NT2/D1 (cell line): ENCODE measurements at regions not wholly inside any gene's neighbourhood (a gene's known extent, or its start where the extent isn't known, plus 50 kb on each side); places are given as distances from the start of the nearest gene placed in this dataset.
A peak's percentile ranks its signal among the peaks of the same experiment; 100 is the strongest.

Experiments
- DNase-seq: peaks from one replicate; pipeline ENCODE4 v3.0.0-alpha.2; 2011; ENCODE audit warnings: low read depth, low spot score
- H3K27me3 ChIP-seq: 2 replicates; pipeline ENCODE4 v1.6.0; 2011; ENCODE audit warnings: mild to moderate bottlenecking; ENCODE audit not compliant: insufficient read length, insufficient read depth
- H3K36me3 ChIP-seq: 2 replicates; pipeline ENCODE4 v1.6.1; 2011; ENCODE audit warnings: mild to moderate bottlenecking, low read length, mixed read lengths; ENCODE audit not compliant: insufficient read depth, insufficient read length
- H3K4me1 ChIP-seq: 2 replicates; pipeline ENCODE4 v1.5.1; 2011; ENCODE audit not compliant: insufficient read depth, insufficient read length
- H3K4me3 ChIP-seq: 2 replicates; pipeline ENCODE4 v1.5.1; 2011; ENCODE audit warnings: low read depth; ENCODE audit not compliant: insufficient read length
- H3K9ac ChIP-seq: 2 replicates; pipeline ENCODE4 v1.6.0; 2011; ENCODE audit warnings: low read depth; ENCODE audit not compliant: insufficient read length
- H3K9me3 ChIP-seq: 2 replicates; pipeline ENCODE4 v1.5.1; 2011; ENCODE audit warnings: mild to moderate bottlenecking, low read length; ENCODE audit not compliant: insufficient read depth
- SUZ12 ChIP-seq: IDR thresholded peaks from 2 replicates; pipeline ENCODE4 v1.6.1; 2011; ENCODE audit not compliant: insufficient read length, insufficient read depth; ENCODE audit errors: extremely low read depth
- YY1 ChIP-seq: IDR thresholded peaks from 2 replicates; pipeline ENCODE4 v1.6.1; 2011; ENCODE audit not compliant: insufficient read length, insufficient read depth
- ZNF274 ChIP-seq: IDR thresholded peaks from 2 replicates; pipeline ENCODE4 v1.6.1; 2011; ENCODE audit warnings: mild to moderate bottlenecking, low read depth, low read length

- Histone ChIP-seq H3K27me3 (no peaks in the 10 kb centered on the region), H3K4me1 (no peaks in the 10 kb centered on the region), H3K36me3 (no peaks in the 10 kb centered on the region), H3K9ac (no peak overlapping the region), H3K4me3 (no peak overlapping the region), H3K9me3 (no peaks in the 10 kb centered on the region; the same call in 1 of the 2 replicates)
- no peak for TF ChIP-seq ZNF274
- TF ChIP-seq YY1: no peak
- no peak for TF ChIP-seq SUZ12
- no peak for DNase-seq
Measured at GRCh38 chr10:83037653-83038052, 1101.7 kb upstream of the GHITM start.

GRCh38 chr10:83038631-83039030 lies 1100.7 kb upstream of the GHITM start:
- Histone ChIP-seq H3K9ac (no peak overlapping the region), H3K4me3 (no peak overlapping the region), H3K4me1 (no peaks in the 10 kb centered on the region), H3K9me3 (no peaks in the 10 kb centered on the region; the same call in 1 of the 2 replicates), H3K36me3 (no peaks in the 10 kb centered on the region), H3K27me3 (no peaks in the 10 kb centered on the region)
- TF ChIP-seq SUZ12 (no peak), ZNF274 (no peak), YY1 (no peak)
- no peak for DNase-seq

- H3K9me3 ChIP-seq: no peaks in the 10 kb centered on the region
Measured at GRCh38 chr10:83045731-83046130, 1093.6 kb upstream of the GHITM start.

GRCh38 chr10:83050815-83051214 lies 1088.5 kb upstream of the GHITM start:
- no peak overlapping the region for H3K9ac ChIP-seq
- no peak for DNase-seq
- no peak overlapping the region for H3K4me3 ChIP-seq
- TF ChIP-seq SUZ12 (no peak), ZNF274 (no peak), YY1 (no peak)
- H3K4me1 ChIP-seq: no peaks in the 10 kb centered on the region
- H3K9me3 ChIP-seq: no peaks in the 10 kb centered on the region
- no peaks in the 10 kb centered on the region for H3K36me3 ChIP-seq
- H3K27me3 ChIP-seq: no peaks in the 10 kb centered on the region

More at GRCh38 chr10:83045731-83046130, 1093.6 kb upstream of the GHITM start:
- no peak overlapping the region for H3K9ac ChIP-seq
- H3K27me3 ChIP-seq: no peaks in the 10 kb centered on the region
- no peak overlapping the region for H3K4me3 ChIP-seq
- no peaks in the 10 kb centered on the region for H3K36me3 ChIP-seq
- DNase-seq: no peak
- H3K4me1 ChIP-seq: no peaks in the 10 kb centered on the region
- TF ChIP-seq SUZ12: no peak
- TF ChIP-seq YY1: no peak
- TF ChIP-seq ZNF274: no peak

GRCh38 chr10:83062871-83063270 lies 1076.4 kb upstream of the GHITM start:
- TF ChIP-seq ZNF274 (no peak), YY1 (no peak), SUZ12 (no peak)
- Histone ChIP-seq H3K9ac (no peak overlapping the region), H3K4me1 (no peaks in the 10 kb centered on the region), H3K27me3 (no peaks in the 10 kb centered on the region), H3K9me3 (peaks cover 23% of the 10 kb centered on the region), H3K36me3 (no peaks in the 10 kb centered on the region), H3K4me3 (no peak overlapping the region)
- peak; percentile 1 for DNase-seq

- Histone ChIP-seq H3K27me3 (no peaks in the 10 kb centered on the region), H3K9ac (no peak overlapping the region), H3K9me3 (no peaks in the 10 kb centered on the region; the same call in 1 of the 2 replicates), H3K4me1 (no peaks in the 10 kb centered on the region), H3K4me3 (no peak overlapping the region), H3K36me3 (no peaks in the 10 kb centered on the region)
- TF ChIP-seq SUZ12: no peak
- DNase-seq: no peak
Measured at GRCh38 chr10:83073472-83073871, 1065.8 kb upstream of the GHITM start.

- no peaks in the 10 kb centered on the region; the same call in 1 of the 2 replicates for H3K9me3 ChIP-seq
- no peak overlapping the region for H3K4me3 ChIP-seq
- no peaks in the 10 kb centered on the region for H3K27me3 ChIP-seq
- no peak for DNase-seq
- no peaks in the 10 kb centered on the region for H3K36me3 ChIP-seq
- TF ChIP-seq ZNF274 (no peak), YY1 (no peak), SUZ12 (no peak)
- peaks cover 2% of the 10 kb centered on the region for H3K4me1 ChIP-seq
- no peak overlapping the region for H3K9ac ChIP-seq
Measured at GRCh38 chr10:83075016-83075814, 1064.1 kb upstream of the GHITM start.
